Tibial artery (tissue), 4 donors: ENCODE measurements at regions not wholly inside any gene's neighbourhood (a gene's known extent, or its start where the extent isn't known, plus 50 kb on each side); places are given as distances from the start of the nearest gene placed in this dataset.

Experiments
- DNase-seq, 2 donors: peaks; one replicate each; pipeline ENCODE4 v3.0.0-alpha.2; 2019
- H3K27ac ChIP-seq, 2 donors: fragments of 200-600 bp; sonication (generic) in 1 of 2; 1 replicate in 1 of 2; 2 replicates in 1 of 2; pipeline ENCODE4 v1.5.1; 2018 to 2019; ENCODE audit warnings: mild to moderate bottlenecking in 1 of 2
- H3K27me3 ChIP-seq, 2 donors: fragments of 200-600 bp; sonication (generic) in 1 of 2; one replicate each; pipeline versions ENCODE4 v1.5.1 to v1.6.0; 2016 to 2019
- H3K36me3 ChIP-seq, 3 donors: fragments of 200-600 bp; sonication (generic) in 2 of 3; one replicate each; pipeline ENCODE4 v1.5.1; 2016 to 2019; ENCODE audit warnings: mild to moderate bottlenecking in 2 of 3
- H3K4me1 ChIP-seq, 4 donors: fragments of 200-600 bp; sonication (generic) in 2 of 4; 1 replicate in 3 of 4; 2 replicates in 1 of 4; pipeline ENCODE4 v1.5.1; 2016 to 2019
- H3K4me3 ChIP-seq, 2 donors: fragments of 200-600 bp; sonication (generic) in 1 of 2; 1 replicate in 1 of 2; 2 replicates in 1 of 2; pipeline ENCODE4 v1.5.1; 2018 to 2019; ENCODE audit warnings: mild to moderate bottlenecking in 2 of 2
- H3K9me3 ChIP-seq, 3 donors: fragments of 200-600 bp; sonication (generic) in 1 of 3; one replicate each; pipeline ENCODE4 v1.5.1; 2016 to 2019
- intact Hi-C: fragments of 100-400 bp; cut with DNase I; formaldehyde crosslinking; loops from one replicate; pipeline ENCODE4 v1.15.0; 2023; ENCODE audit warnings: low total_unique reads
- TF ChIP-seq, protein P1 (sequence below), 2 experiments: fragments of 200-600 bp in 1 of 2; fragments of 450-650 bp in 1 of 2; IDR thresholded peaks; one replicate each; pipeline ENCODE4 v1.5.1; 2017 to 2019; ENCODE audit warnings: antibody characterized with exemption in 2 of 2, mild to moderate bottlenecking in 1 of 2, moderate library complexity in 1 of 2

DNA sequence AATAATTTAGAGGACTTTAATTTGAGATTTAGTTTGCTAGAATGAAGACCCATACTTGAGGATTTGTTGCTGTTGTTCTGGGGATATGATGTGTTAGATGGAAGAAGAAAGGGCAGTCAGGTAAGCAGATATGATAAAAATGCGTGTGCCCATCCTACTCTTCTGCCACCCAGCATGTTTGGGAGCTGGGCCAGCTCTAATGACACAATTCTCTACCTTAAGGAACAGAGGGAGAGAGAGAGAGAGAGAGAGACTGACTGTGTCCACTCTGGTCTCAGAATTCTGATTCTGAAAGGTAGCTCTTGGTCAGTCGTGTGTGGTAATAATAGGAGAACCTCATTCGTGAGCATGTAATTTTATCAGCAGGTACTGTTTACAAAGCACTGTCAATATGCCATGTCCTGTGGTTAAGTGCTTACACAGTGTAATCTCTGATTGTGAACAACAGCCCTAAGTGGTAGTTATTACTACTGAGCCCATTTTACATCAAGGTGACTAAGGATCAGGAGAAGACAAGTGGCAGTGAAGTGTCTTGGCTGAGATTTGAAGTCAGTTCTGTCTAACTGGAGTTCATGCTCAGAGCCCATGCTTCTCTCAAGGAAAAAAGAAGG, 307.4 kb upstream of the SEMA6A start:
- no peaks in the 10 kb centered on the region for H3K4me1 ChIP-seq
- intact Hi-C loops = no loop called here
- H3K9me3 ChIP-seq = no peaks in the 10 kb centered on the region
- DNase-seq = no peak
- no peak overlapping the region for H3K4me3 ChIP-seq
- H3K27me3 ChIP-seq = no peaks in the 10 kb centered on the region
- H3K27ac ChIP-seq = no peak overlapping the region
- H3K36me3 ChIP-seq = no peaks in the 10 kb centered on the region
- TF ChIP-seq, protein P1, sequence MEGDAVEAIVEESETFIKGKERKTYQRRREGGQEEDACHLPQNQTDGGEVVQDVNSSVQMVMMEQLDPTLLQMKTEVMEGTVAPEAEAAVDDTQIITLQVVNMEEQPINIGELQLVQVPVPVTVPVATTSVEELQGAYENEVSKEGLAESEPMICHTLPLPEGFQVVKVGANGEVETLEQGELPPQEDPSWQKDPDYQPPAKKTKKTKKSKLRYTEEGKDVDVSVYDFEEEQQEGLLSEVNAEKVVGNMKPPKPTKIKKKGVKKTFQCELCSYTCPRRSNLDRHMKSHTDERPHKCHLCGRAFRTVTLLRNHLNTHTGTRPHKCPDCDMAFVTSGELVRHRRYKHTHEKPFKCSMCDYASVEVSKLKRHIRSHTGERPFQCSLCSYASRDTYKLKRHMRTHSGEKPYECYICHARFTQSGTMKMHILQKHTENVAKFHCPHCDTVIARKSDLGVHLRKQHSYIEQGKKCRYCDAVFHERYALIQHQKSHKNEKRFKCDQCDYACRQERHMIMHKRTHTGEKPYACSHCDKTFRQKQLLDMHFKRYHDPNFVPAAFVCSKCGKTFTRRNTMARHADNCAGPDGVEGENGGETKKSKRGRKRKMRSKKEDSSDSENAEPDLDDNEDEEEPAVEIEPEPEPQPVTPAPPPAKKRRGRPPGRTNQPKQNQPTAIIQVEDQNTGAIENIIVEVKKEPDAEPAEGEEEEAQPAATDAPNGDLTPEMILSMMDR (IDR thresholded peaks at IDR 0.05) = no peak

- intact Hi-C loops = no loop called here
- H3K4me1 ChIP-seq = no peaks in the 10 kb centered on the region
- no peaks in the 10 kb centered on the region for H3K36me3 ChIP-seq
- H3K9me3 ChIP-seq = no peaks in the 10 kb centered on the region
- TF ChIP-seq, protein P1 (IDR thresholded peaks at IDR 0.05) = no peak
- H3K27ac ChIP-seq = no peak overlapping the region
- H3K27me3 ChIP-seq = no peaks in the 10 kb centered on the region
- no peak overlapping the region for H3K4me3 ChIP-seq
- DNase-seq = no peak
Measured at GRCh38 chr5:116880601-116881000, 306.0 kb upstream of the SEMA6A start.

GRCh38 chr5:116880150-116880549, 305.5 kb upstream of the SEMA6A start:
- H3K27ac ChIP-seq = no peak overlapping the region
- no peaks in the 10 kb centered on the region for H3K9me3 ChIP-seq
- no peaks in the 10 kb centered on the region for H3K27me3 ChIP-seq
- H3K4me1 ChIP-seq = no peaks in the 10 kb centered on the region
- no peak for DNase-seq
- TF ChIP-seq, protein P1 (IDR thresholded peaks at IDR 0.05) = no peak
- no peaks in the 10 kb centered on the region for H3K36me3 ChIP-seq
- intact Hi-C loops = no loop called here
- no peak overlapping the region for H3K4me3 ChIP-seq

GRCh38 chr5:116876240-116876840, 301.7 kb upstream of the SEMA6A start:
- H3K4me3 ChIP-seq = no peak overlapping the region
- intact Hi-C loops = no loop called here
- TF ChIP-seq, protein P1 (IDR thresholded peaks at IDR 0.05) = no peak

DNA sequence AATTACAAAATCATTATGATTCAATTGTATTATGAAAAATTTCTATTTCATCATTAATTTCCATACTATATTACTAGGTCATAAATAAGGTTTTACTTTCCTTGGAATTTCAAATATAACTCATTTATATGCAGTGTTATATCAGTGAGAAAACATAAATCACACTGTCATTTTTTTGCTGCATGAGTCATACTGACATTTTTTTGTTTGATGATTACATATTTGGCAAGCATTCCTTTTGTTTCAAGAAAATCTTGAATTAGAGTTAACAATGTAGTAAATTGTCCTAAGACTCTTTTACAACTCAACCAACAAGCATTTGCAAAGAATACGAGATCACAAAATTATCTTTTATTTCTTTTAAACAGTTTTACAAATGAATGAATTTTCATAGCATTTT, 298.4 kb upstream of the SEMA6A start:
- no peaks in the 10 kb centered on the region for H3K27me3 ChIP-seq
- H3K9me3 ChIP-seq = no peaks in the 10 kb centered on the region
- intact Hi-C loops = no loop called here
- TF ChIP-seq, protein P1 (IDR thresholded peaks at IDR 0.05) = no peak
- no peak overlapping the region for H3K27ac ChIP-seq
- DNase-seq = no peak
- no peak overlapping the region for H3K4me3 ChIP-seq
- H3K4me1 ChIP-seq = no peaks in the 10 kb centered on the region
- no peaks in the 10 kb centered on the region for H3K36me3 ChIP-seq

More at GRCh38 chr5:116876240-116876840, 301.7 kb upstream of the SEMA6A start:
- Histone ChIP-seq H3K27ac (no peak overlapping the region), H3K9me3 (no peaks in the 10 kb centered on the region), H3K4me1 (no peaks in the 10 kb centered on the region), H3K36me3 (no peaks in the 10 kb centered on the region), H3K27me3 (no peaks in the 10 kb centered on the region)
- DNase-seq = no peak
